GM12872 (cell line): ENCODE measurements at regions not wholly inside any gene's neighbourhood (a gene's known extent, or its start where the extent isn't known, plus 50 kb on each side); places are given as distances from the start of the nearest gene placed in this dataset.

Source experiments
- CTCF ChIP-seq: IDR thresholded peaks from 3 replicates; pipeline ENCODE4 v1.5.1; 2011; ENCODE audit warnings: low read depth, mild to moderate bottlenecking, low read length, moderate library complexity; ENCODE audit not compliant: insufficient read depth

- TF ChIP-seq CTCF = no peak
Measured at GRCh38 chr7:57205000-57205399, 72.8 kb upstream of the ZNF479 start.

GRCh38 chr7:57207836-57208235, 75.6 kb upstream of the ZNF479 start:
- TF ChIP-seq CTCF = no peak

- TF ChIP-seq CTCF = no peak
Measured at GRCh38 chr7:57210212-57210611, 78.0 kb upstream of the ZNF479 start.

GRCh38 chr7:57210871-57211270, 78.6 kb upstream of the ZNF479 start:
- no peak for TF ChIP-seq CTCF

- TF ChIP-seq CTCF = no peak
Measured at GRCh38 chr7:57211428-57212100, 79.3 kb upstream of the ZNF479 start.

GRCh38 chr7:57215423-57215822, 83.2 kb upstream of the ZNF479 start:
- no peak for TF ChIP-seq CTCF

- TF ChIP-seq CTCF = no peak
Measured at GRCh38 chr7:57216340-57216739, 84.1 kb upstream of the ZNF479 start.

- no peak for TF ChIP-seq CTCF
Measured at GRCh38 chr7:57218196-57218716, 86.0 kb upstream of the ZNF479 start.
